Endothelial cell of umbilical vein (primary cell): ENCODE measurements at regions not wholly inside any gene's neighbourhood (a gene's known extent, or its start where the extent isn't known, plus 50 kb on each side); places are given as distances from the start of the nearest gene placed in this dataset.

Experiments
- BruUV-seq: library from RNA; stranded (reverse); fragments of 400-500 nt; replicated peaks from 2 replicates; lab custom pipeline; 2021; lab: Mats Ljungman, UMichigan
- CTCF ChIA-PET: fragments of 300-600, 350-600 bp; sonication (Branson Sonifier 250); formaldehyde crosslinking; loops from one replicate; lab custom pipeline; 2021; ENCODE audit warnings: antibody characterized with exemption, inconsistent platforms; lab: Charles Lee
- POLR2A ChIA-PET: fragments of 300-600, 350-600 bp; sonication (Branson Sonifier 250); formaldehyde crosslinking; loops from one replicate; lab custom pipeline; 2021; ENCODE audit warnings: antibody characterized with exemption, inconsistent platforms; lab: Charles Lee
- DNase-seq: peaks from one replicate; pipeline ENCODE4 v3.0.0-alpha.2; 2011; ENCODE audit warnings: low read depth, low spot score
- FAIRE-seq: peaks from 2 replicates; lab custom pipeline; 2011; peaks lifted over from hg19 to GRCh38; lab: Jason Lieb, UNC
- H2AFZ ChIP-seq: 2 replicates; pipeline ENCODE4 v1.6.0; 2012; ENCODE audit warnings: low read depth, low read length, control low read depth, inconsistent platforms
- H3K27ac ChIP-seq: 2 replicates; pipeline ENCODE4 v1.5.1; 2011; ENCODE audit warnings: low read depth, mild to moderate bottlenecking, control low read depth, low read length, moderate library complexity; ENCODE audit not compliant: insufficient read depth
- H3K27me3 ChIP-seq, 2 experiments: 2 replicates each; pipeline versions ENCODE4 v1.6.0 to v1.6.1; 2011; ENCODE audit warnings: low read length in 2 of 2, mixed read lengths in 1 of 2; ENCODE audit not compliant: control insufficient read depth in 2 of 2, insufficient read depth in 2 of 2
- H3K36me3 ChIP-seq, 2 experiments: 2 replicates in 1 of 2; 3 replicates in 1 of 2; pipeline ENCODE4 v1.5.1; 2011; ENCODE audit warnings: low read length in 2 of 2, mild to moderate bottlenecking in 1 of 2, moderate library complexity in 1 of 2; ENCODE audit not compliant: control insufficient read depth in 2 of 2, insufficient read depth in 2 of 2; ENCODE audit errors: extremely low read depth in 1 of 2
- H3K4me1 ChIP-seq: 3 replicates; pipeline ENCODE4 v1.5.1; 2011; ENCODE audit warnings: mild to moderate bottlenecking, low read length; ENCODE audit not compliant: control insufficient read depth, insufficient read depth; ENCODE audit errors: extremely low read depth
- H3K4me2 ChIP-seq: 2 replicates; pipeline ENCODE4 v1.6.1; 2011; ENCODE audit warnings: low read length, control low read depth, mixed read lengths; ENCODE audit not compliant: insufficient read depth
- H3K4me3 ChIP-seq, 3 experiments: fragments of 200-600 bp in 1 of 3; sonication (generic), shearing (Covaris generic) in 1 of 3; replicated peaks in 1 of 3; 2 replicates each; pipeline ENCODE4 v1.5.1; 2011 to 2016; ENCODE audit warnings: control low read depth in 3 of 3, low read length in 3 of 3, mild to moderate bottlenecking in 2 of 3, inconsistent platforms in 1 of 3, low read depth in 1 of 3, moderate library complexity in 1 of 3; ENCODE audit not compliant: insufficient read depth in 1 of 3
- H3K79me2 ChIP-seq: 2 replicates; pipeline ENCODE4 v1.6.0; 2012; ENCODE audit warnings: low read length, inconsistent platforms; ENCODE audit not compliant: control insufficient read depth, insufficient read depth
- H3K9ac ChIP-seq: replicated peaks from 2 replicates; pipeline ENCODE3; 2011; ENCODE audit warnings: low read length, control low read depth; ENCODE audit not compliant: insufficient read depth; ENCODE audit errors: extremely low read depth
- H3K9me1 ChIP-seq: replicated peaks from 3 replicates; pipeline ENCODE4 v1.6.0; 2011; ENCODE audit warnings: mild to moderate bottlenecking, low read length; ENCODE audit not compliant: control insufficient read depth, insufficient read depth; ENCODE audit errors: extremely low read depth
- H3K9me3 ChIP-seq: replicated peaks from 2 replicates; pipeline ENCODE4 v1.5.1; 2012; ENCODE audit warnings: low read length, inconsistent platforms; ENCODE audit not compliant: control insufficient read depth, insufficient read depth
- H4K20me1 ChIP-seq: replicated peaks from 2 replicates; pipeline ENCODE3; 2011; ENCODE audit warnings: mild to moderate bottlenecking, low read length; ENCODE audit not compliant: control insufficient read depth, insufficient read depth; ENCODE audit errors: extremely low read depth
- CTCF ChIP-seq, 2 donors: IDR thresholded peaks; 1 replicate in 1 of 2; 2 replicates in 1 of 2; pipeline ENCODE4 v1.5.1; 2011; ENCODE audit warnings: low read length in 2 of 2, mild to moderate bottlenecking in 2 of 2, moderate library complexity in 2 of 2, control low read depth in 1 of 2, inconsistent platforms in 1 of 2, low read depth in 1 of 2; ENCODE audit not compliant: insufficient read depth in 1 of 2; ENCODE audit errors: extremely low read depth in 1 of 2
- EZH2 ChIP-seq: IDR thresholded peaks from 2 replicates; pipeline ENCODE4 v1.6.1; 2012; ENCODE audit warnings: borderline replicate concordance, low read depth, mild to moderate bottlenecking, moderate library complexity, low read length, inconsistent platforms; ENCODE audit not compliant: severe bottlenecking
- FOS ChIP-seq: IDR thresholded peaks from 2 replicates; pipeline ENCODE4 v1.6.1; 2011; ENCODE audit warnings: mild to moderate bottlenecking, low read length, moderate library complexity, borderline replicate concordance; ENCODE audit not compliant: insufficient read depth
- GATA2 ChIP-seq: IDR thresholded peaks from 2 replicates; pipeline ENCODE4 v1.7.0; 2011; ENCODE audit warnings: low read depth, mild to moderate bottlenecking, moderate library complexity, mixed read lengths, low read length; ENCODE audit not compliant: insufficient read length, insufficient read depth
- JUN ChIP-seq: IDR thresholded peaks from 2 replicates; pipeline ENCODE4 v1.6.1; 2011; ENCODE audit warnings: borderline replicate concordance, low read depth; ENCODE audit not compliant: insufficient read length, insufficient read depth
- MAX ChIP-seq: IDR thresholded peaks from 2 replicates; pipeline ENCODE4 v1.6.1; 2011; ENCODE audit not compliant: insufficient read depth, insufficient read length
- MYC ChIP-seq: IDR thresholded peaks from one replicate; pipeline ENCODE4 v1.6.1; 2011; ENCODE audit warnings: mild to moderate bottlenecking, low read depth, low read length
- POLR2A ChIP-seq: IDR thresholded peaks from 2 replicates; pipeline ENCODE4 v1.6.1; 2012; ENCODE audit warnings: low read depth, mild to moderate bottlenecking, control low read depth, low read length
- POLR2AphosphoS5 ChIP-seq: IDR thresholded peaks from 2 replicates; pipeline ENCODE4 v1.6.1; 2012; ENCODE audit warnings: low read depth, mild to moderate bottlenecking, control low read depth, low read length, moderate library complexity; ENCODE audit not compliant: insufficient read depth
- dilution Hi-C: fragments of 300-500 bp; cut with MboI; formaldehyde crosslinking; loops from one replicate; pipeline ENCODE4 v1.15.0; 2019; ENCODE audit warnings: low sequenced_read_pairs; ENCODE audit not compliant: extremely low pct_ligation_motif_present
- intact Hi-C: fragments of 100-400 bp; cut with micrococcal nuclease; formaldehyde crosslinking; loops from one replicate; pipeline ENCODE4 v1.10.0; 2022

GRCh38 chr10:33835556-33835955 is 501.1 kb upstream of the NRP1 start:
- Histone ChIP-seq H3K4me2 (no peak overlapping the region), H3K36me3 (no peaks in the 10 kb centered on the region), H3K27me3 (peaks cover 3 to 6% of the 10 kb centered on the region in 2 experiments), H3K4me1 (no peaks in the 10 kb centered on the region), H3K9ac (no peak overlapping the region), H3K9me1 (no peaks in the 10 kb centered on the region), H3K79me2 (no peaks in the 10 kb centered on the region), H3K27ac (no peak overlapping the region), H2AFZ (no peak overlapping the region), H3K4me3 (no peak overlapping the region), H3K9me3 (no peaks in the 10 kb centered on the region), H4K20me1 (no peaks in the 10 kb centered on the region)
- TF ChIP-seq EZH2 = no peak
- no peak for TF ChIP-seq MAX
- TF ChIP-seq POLR2A = no peak
- TF ChIP-seq POLR2AphosphoS5 = no peak
- TF ChIP-seq CTCF (IDR thresholded peaks at IDR 0.05; ENCODE audit: extremely low read depth in 1 of 2, insufficient read depth in 1 of 2, low read depth in 1 of 2, low read length in 2 of 2) = no peak
- no peak for TF ChIP-seq FOS
- TF ChIP-seq JUN = no peak
- TF ChIP-seq MYC = no peak
- TF ChIP-seq GATA2 = no peak
- FAIRE-seq (no peak), DNase-seq (no peak)
- POLR2A ChIA-PET = no interaction called here
- CTCF ChIA-PET = no interaction called here
- no TSS peak for BruUV-seq
- intact Hi-C loops = no loop called here
- dilution Hi-C loops = no loop called here
